Esophagus squamous epithelium (tissue), 5 donors: ENCODE measurements at regions not wholly inside any gene's neighbourhood (a gene's known extent, or its start where the extent isn't known, plus 50 kb on each side); places are given as distances from the start of the nearest gene placed in this dataset.

Source experiments
- DNase-seq: peaks from one replicate; lab custom pipeline; 2025; lab: John Stamatoyannopoulos, UW
- H3K27ac ChIP-seq, 4 donors: fragments of 200-600 bp; sonication (generic); one replicate each; pipeline ENCODE4 v1.5.1; 2016 to 2019; ENCODE audit warnings: mild to moderate bottlenecking in 1 of 4
- H3K27me3 ChIP-seq, 4 donors: fragments of 200-600 bp; sonication (generic); 1 replicate in 3 of 4; 2 replicates in 1 of 4; pipeline versions ENCODE4 v1.5.1 to v1.6.0; 2017 to 2021; ENCODE audit warnings: antibody characterized with exemption in 1 of 4
- H3K36me3 ChIP-seq, 3 donors: fragments of 200-600 bp; sonication (generic); one replicate each; pipeline ENCODE4 v1.5.1; 2016 to 2019
- H3K4me1 ChIP-seq, 3 donors: fragments of 200-600 bp; sonication (generic); one replicate each; pipeline ENCODE4 v1.5.1; 2017 to 2019
- H3K4me3 ChIP-seq, 4 donors: fragments of 200-600 bp; sonication (generic); 1 replicate in 3 of 4; 2 replicates in 1 of 4; pipeline ENCODE4 v1.5.1; 2016 to 2019; ENCODE audit warnings: mild to moderate bottlenecking in 2 of 4, moderate library complexity in 1 of 4
- H3K9me3 ChIP-seq, 3 donors: fragments of 200-600 bp; sonication (generic); one replicate each; pipeline ENCODE4 v1.5.1; 2016 to 2019
- POLR2A ChIP-seq, 4 donors: fragments of 450-650 bp; IDR thresholded peaks; one replicate each; pipeline ENCODE4 v1.6.1; 2017; ENCODE audit warnings: antibody characterized with exemption in 4 of 4, mild to moderate bottlenecking in 4 of 4, moderate library complexity in 3 of 4
- WGBS, 2 donors: methylation state at CpG; one replicate each; pipeline ENCODE4 v1.1.5; 2018; 5-methylcytosine and 5-hydroxymethylcytosine counted together
- intact Hi-C: fragments of 100-400 bp; cut with DNase I; formaldehyde crosslinking; loops from one replicate; pipeline ENCODE4 v1.15.0; 2022
- TF ChIP-seq, protein P1 (sequence below), 6 experiments: fragments of 450-650 bp in 4 of 6; fragments of 200-600 bp in 2 of 6; sonication (generic) in 2 of 6; IDR thresholded peaks; one replicate each; pipeline ENCODE4 v1.5.1; 2016 to 2019; ENCODE audit warnings: antibody characterized with exemption in 6 of 6, mild to moderate bottlenecking in 4 of 6, moderate library complexity in 4 of 6
- donor health status: DM: yes; HTN: yes; CAD: no.

DNA sequence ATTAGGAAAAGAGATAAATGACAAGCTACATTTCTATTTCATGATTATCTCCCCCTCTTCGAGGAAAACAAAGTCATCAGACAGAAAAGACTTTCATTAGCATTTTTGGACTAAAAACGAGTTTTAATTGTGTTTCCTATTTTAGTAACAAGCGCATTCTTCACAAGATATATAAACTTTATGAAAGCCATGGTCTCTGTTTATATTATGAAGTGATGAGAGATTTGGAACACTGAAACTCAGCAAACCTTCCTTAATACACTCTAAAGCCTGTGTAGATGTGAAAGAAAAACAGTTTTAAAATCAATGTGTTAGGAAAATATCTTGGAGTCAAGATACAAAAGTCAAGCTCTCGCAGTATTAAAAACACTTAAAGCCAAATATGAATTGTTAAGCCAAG is 539.1 kb downstream of the LRFN5 start:
- Histone ChIP-seq H3K27ac (no peak overlapping the region), H3K36me3 (no peaks in the 10 kb centered on the region), H3K9me3 (no peaks in the 10 kb centered on the region), H3K27me3 (no peaks in the 10 kb centered on the region), H3K4me1 (no peaks in the 10 kb centered on the region), H3K4me3 (no peak overlapping the region)
- intact Hi-C loops, result no loop called here
- TF ChIP-seq POLR2A (IDR thresholded peaks at IDR 0.05), result no peak
- TF ChIP-seq, protein P1, sequence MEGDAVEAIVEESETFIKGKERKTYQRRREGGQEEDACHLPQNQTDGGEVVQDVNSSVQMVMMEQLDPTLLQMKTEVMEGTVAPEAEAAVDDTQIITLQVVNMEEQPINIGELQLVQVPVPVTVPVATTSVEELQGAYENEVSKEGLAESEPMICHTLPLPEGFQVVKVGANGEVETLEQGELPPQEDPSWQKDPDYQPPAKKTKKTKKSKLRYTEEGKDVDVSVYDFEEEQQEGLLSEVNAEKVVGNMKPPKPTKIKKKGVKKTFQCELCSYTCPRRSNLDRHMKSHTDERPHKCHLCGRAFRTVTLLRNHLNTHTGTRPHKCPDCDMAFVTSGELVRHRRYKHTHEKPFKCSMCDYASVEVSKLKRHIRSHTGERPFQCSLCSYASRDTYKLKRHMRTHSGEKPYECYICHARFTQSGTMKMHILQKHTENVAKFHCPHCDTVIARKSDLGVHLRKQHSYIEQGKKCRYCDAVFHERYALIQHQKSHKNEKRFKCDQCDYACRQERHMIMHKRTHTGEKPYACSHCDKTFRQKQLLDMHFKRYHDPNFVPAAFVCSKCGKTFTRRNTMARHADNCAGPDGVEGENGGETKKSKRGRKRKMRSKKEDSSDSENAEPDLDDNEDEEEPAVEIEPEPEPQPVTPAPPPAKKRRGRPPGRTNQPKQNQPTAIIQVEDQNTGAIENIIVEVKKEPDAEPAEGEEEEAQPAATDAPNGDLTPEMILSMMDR (IDR thresholded peaks at IDR 0.05), result no peak
- DNase-seq, result no peak
- WGBS, 2 donors, result 41 to 45% methylated on average over 4 of the region's 4 CpGs

DNA sequence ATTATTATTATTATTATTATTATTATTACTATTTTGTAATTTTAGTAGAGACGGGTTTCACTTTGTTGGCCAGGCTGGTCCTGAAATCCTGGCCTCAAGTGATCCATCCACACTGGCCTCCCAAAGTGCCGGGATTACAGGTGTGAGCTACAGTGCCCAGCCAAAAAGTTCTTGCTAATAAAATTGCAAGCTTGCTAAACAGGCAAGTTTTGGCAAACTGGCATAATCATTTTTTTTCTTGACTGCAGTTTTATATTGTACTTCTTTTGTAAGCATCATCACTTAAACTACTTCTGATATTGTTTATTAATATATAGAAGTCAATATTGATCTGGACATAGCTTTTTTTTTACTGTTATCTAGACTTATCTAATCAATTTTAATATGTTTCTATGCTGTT is 536.4 kb downstream of the LRFN5 start:
- H3K4me3 ChIP-seq, result no peak overlapping the region
- TF ChIP-seq, protein P1 (IDR thresholded peaks at IDR 0.05), result no peak
- TF ChIP-seq POLR2A (IDR thresholded peaks at IDR 0.05), result no peak
- no peaks in the 10 kb centered on the region for H3K4me1 ChIP-seq
- DNase-seq, result no peak
- H3K27me3 ChIP-seq, result no peaks in the 10 kb centered on the region
- 69 to 71% methylated on average over 2 of the region's 2 CpGs for WGBS, 2 donors
- H3K36me3 ChIP-seq, result no peaks in the 10 kb centered on the region
- no peaks in the 10 kb centered on the region for H3K9me3 ChIP-seq
- intact Hi-C loops, result no loop called here
- no peak overlapping the region for H3K27ac ChIP-seq

DNA sequence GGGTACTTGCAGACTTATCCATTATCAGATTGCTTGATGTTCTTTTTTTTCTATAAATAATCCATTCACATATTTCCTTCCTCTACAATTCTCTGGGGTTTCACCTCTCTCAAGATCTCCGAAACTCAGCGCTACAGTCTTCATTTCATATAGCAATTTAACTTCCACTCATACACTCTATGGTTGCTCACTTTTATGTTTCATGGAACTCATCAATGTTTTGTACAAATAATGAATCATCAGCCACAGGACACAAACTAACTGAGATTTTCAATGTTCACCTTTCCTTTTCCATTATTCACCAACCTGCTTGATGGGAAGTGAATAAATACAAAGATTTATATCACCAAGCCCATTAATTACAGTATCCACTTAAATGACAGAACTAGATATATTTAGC is 534.7 kb downstream of the LRFN5 start:
- no peak for DNase-seq
- intact Hi-C loops, result no loop called here
- TF ChIP-seq, protein P1 (IDR thresholded peaks at IDR 0.05), result no peak
- TF ChIP-seq POLR2A (IDR thresholded peaks at IDR 0.05), result no peak
- Histone ChIP-seq H3K4me3 (no peak overlapping the region), H3K27ac (no peak overlapping the region), H3K36me3 (no peaks in the 10 kb centered on the region), H3K27me3 (no peaks in the 10 kb centered on the region), H3K9me3 (no peaks in the 10 kb centered on the region), H3K4me1 (no peaks in the 10 kb centered on the region)
- WGBS, 2 donors, result 84 to 86% methylated on average over 2 of the region's 2 CpGs

DNA sequence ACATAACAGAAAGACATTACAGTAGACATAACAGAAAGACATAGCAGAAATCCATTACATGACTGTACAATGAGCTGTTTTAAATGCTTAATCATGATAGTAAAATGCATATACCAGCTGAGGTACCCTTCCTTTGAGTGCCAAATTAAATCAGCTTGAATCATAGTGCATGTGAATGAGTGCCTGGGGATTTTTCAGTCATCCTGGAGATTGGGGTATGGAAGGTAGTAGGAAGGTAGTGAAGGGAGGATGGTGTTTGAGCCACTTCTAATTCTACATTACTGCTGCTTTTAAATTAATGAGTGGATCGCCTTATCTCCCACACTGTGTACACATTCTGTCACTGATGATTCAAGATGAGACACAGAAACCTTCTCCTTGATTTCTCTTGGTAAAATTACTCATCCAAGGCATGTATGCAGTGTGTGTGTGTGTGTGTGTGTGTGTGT is 534.2 kb downstream of the LRFN5 start:
- Histone ChIP-seq H3K27me3 (no peaks in the 10 kb centered on the region), H3K4me3 (no peak overlapping the region), H3K4me1 (no peaks in the 10 kb centered on the region), H3K27ac (no peak overlapping the region), H3K9me3 (no peaks in the 10 kb centered on the region), H3K36me3 (no peaks in the 10 kb centered on the region)
- DNase-seq, result no peak
- TF ChIP-seq, protein P1 (IDR thresholded peaks at IDR 0.05), result no peak
- intact Hi-C loops, result no loop called here
- 42 to 71% methylated on average over 1 of the region's 1 CpG for WGBS, 2 donors

DNA sequence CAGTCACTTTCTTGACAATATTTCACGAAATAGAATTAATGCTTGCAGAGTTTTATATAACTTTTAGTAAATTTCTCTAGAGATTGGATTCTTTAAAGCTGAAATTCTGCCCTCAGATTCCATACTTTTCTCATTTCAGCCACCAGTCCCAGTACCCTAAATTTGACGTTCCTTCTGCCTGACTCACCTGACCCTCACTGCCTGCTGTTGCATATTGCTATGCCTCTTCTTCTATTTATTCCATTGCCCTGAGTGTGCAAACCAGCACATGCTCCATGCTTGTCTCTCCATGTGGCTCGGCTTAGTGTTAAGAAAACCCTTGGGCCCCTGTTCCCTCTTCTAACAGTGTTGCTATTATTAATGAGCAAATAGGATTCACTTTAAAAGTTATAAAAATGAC is 533.3 kb downstream of the LRFN5 start:
- Histone ChIP-seq H3K4me3 (no peak overlapping the region), H3K36me3 (no peaks in the 10 kb centered on the region), H3K4me1 (no peaks in the 10 kb centered on the region), H3K27ac (no peak overlapping the region), H3K9me3 (no peaks in the 10 kb centered on the region), H3K27me3 (no peaks in the 10 kb centered on the region)
- 53 to 60% methylated on average over 3 of the region's 3 CpGs for WGBS, 2 donors
- no peak for TF ChIP-seq POLR2A (IDR thresholded peaks at IDR 0.05)
- TF ChIP-seq, protein P1 (IDR thresholded peaks at IDR 0.05), result no peak
- no peak for DNase-seq
- intact Hi-C loops, result no loop called here
